GM18505 (cell line): ENCODE measurements at regions not wholly inside any gene's neighbourhood (a gene's known extent, or its start where the extent isn't known, plus 50 kb on each side); places are given as distances from the start of the nearest gene placed in this dataset.

Experiments used
- ATAC-seq: cut with Tn5 transposase; IDR thresholded peaks from one replicate; pipeline ENCODE4 v1.9.1; 2021; ENCODE audit not compliant: unreplicated experiment
- POLR2A ChIP-seq: IDR thresholded peaks from 4 replicates; pipeline ENCODE4 v1.6.1; 2011; ENCODE audit warnings: borderline replicate concordance; ENCODE audit not compliant: insufficient read depth, insufficient read length; ENCODE audit errors: extremely low read depth

GRCh38 chr10:128833671-128834070 is 633.4 kb upstream of the MGMT start:
- ATAC-seq: no peak
- TF ChIP-seq POLR2A: no peak

- no peak for TF ChIP-seq POLR2A
- no peak for ATAC-seq
Observed at GRCh38 chr10:128835361-128835760, 631.7 kb upstream of the MGMT start.

- no peak for TF ChIP-seq POLR2A
- ATAC-seq: no peak
Observed at GRCh38 chr10:128837478-128837877, 629.6 kb upstream of the MGMT start.

GRCh38 chr10:128839134-128839533 is 627.9 kb upstream of the MGMT start:
- no peak for ATAC-seq
- TF ChIP-seq POLR2A: no peak

- no peak for TF ChIP-seq POLR2A
Observed at GRCh38 chr10:128839701-128840100, 627.3 kb upstream of the MGMT start.

GRCh38 chr10:128843972-128844371 is 623.1 kb upstream of the MGMT start:
- no peak for ATAC-seq
- TF ChIP-seq POLR2A: no peak

More at GRCh38 chr10:128839701-128840100, 627.3 kb upstream of the MGMT start:
- no peak for ATAC-seq

GRCh38 chr10:128846927-128847326 is 620.1 kb upstream of the MGMT start:
- ATAC-seq: no peak
- TF ChIP-seq POLR2A: no peak

- TF ChIP-seq POLR2A: no peak
- ATAC-seq: no peak
Observed at GRCh38 chr10:128848810-128849209, 618.2 kb upstream of the MGMT start.

- no peak for TF ChIP-seq POLR2A
- ATAC-seq: no peak
Observed at GRCh38 chr10:128850647-128851046, 616.4 kb upstream of the MGMT start.

- TF ChIP-seq POLR2A: no peak
- ATAC-seq: no peak
Observed at GRCh38 chr10:128851281-128851680, 615.8 kb upstream of the MGMT start.

GRCh38 chr10:128851726-128852125 is 615.3 kb upstream of the MGMT start:
- no peak for ATAC-seq
- TF ChIP-seq POLR2A: no peak

- ATAC-seq: no peak
- TF ChIP-seq POLR2A: no peak
Observed at GRCh38 chr10:128852449-128852848, 614.6 kb upstream of the MGMT start.

- no peak for ATAC-seq
- no peak for TF ChIP-seq POLR2A
Observed at GRCh38 chr10:128852902-128853301, 614.1 kb upstream of the MGMT start.

GRCh38 chr10:128853537-128853936 is 613.5 kb upstream of the MGMT start:
- no peak for TF ChIP-seq POLR2A
- no peak for ATAC-seq

- ATAC-seq: no peak
- TF ChIP-seq POLR2A: no peak
Observed at GRCh38 chr10:128854204-128854603, 612.8 kb upstream of the MGMT start.
